ENCODE measurements at regions not wholly inside any gene's neighbourhood (a gene's known extent, or its start where the extent isn't known, plus 50 kb on each side); places are given as distances from the start of the nearest gene placed in this dataset.

DNA sequence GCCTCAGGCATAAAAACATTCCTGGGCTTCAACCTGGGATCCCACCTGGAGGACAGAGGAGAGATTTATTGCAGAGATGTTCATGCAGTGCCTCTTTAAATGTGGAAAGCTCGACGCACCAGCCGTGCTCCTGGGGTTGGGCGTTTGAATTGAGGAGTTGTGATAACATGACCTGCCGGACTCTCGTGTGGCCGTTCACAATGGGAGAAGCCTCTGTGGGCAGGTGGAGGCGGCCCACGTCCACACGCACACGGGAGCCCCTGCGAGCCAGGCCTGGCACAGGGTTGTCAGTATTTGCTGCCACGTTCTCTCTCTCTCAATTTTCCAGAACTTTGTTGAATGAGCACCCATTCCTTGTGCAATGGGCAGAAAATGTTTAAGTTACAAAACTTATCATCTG is 58.3 kb upstream of the PPARA start:
- no peak for DNase-seq

DNA sequence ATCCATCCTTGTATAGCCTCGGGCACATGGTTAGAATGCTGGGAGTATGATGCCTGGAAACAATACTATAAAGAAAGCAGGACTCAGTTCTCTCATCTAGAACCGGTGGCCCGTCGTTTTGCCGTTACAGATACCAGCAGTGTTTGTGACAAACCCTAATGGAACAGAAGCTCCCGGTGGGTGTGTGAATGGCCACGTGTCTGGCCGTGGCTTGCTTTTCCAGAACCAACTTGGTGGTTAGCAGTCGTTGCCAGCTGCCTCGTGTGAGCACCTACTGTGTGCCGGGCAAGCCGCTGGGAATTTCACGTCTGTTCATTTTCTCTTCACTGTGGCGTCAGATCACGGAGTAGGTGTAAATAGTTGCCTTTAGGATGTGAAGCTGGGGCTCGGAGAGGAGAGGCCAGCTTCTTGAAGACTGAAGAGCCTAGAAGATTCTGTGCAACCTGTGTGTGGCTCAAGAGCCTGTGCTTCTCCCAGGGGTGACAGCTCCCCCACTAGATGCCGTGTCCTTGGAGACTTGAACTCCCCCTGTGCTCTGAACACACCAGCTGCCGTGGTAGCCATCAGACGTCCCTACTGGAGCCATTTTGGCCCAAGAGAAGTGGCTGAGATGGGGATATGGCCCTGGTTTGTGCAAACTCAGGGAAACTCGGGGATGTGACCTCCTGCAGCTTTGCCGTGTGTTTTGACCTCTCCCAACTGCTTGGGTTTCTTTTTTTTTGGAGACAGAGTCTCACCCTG is 57.5 kb upstream of the PPARA start:
- no peak for DNase-seq

GRCh38 chr22:46093796-46094195 is 56.5 kb upstream of the PPARA start:
- DNase-seq: no peak

- no peak for DNase-seq
These were observed 55.6 kb upstream of the PPARA start for GRCh38 chr22:46094676-46095075.

- DNase-seq: no peak
These were observed 54.3 kb upstream of the PPARA start for GRCh38 chr22:46096051-46096450.

DNA sequence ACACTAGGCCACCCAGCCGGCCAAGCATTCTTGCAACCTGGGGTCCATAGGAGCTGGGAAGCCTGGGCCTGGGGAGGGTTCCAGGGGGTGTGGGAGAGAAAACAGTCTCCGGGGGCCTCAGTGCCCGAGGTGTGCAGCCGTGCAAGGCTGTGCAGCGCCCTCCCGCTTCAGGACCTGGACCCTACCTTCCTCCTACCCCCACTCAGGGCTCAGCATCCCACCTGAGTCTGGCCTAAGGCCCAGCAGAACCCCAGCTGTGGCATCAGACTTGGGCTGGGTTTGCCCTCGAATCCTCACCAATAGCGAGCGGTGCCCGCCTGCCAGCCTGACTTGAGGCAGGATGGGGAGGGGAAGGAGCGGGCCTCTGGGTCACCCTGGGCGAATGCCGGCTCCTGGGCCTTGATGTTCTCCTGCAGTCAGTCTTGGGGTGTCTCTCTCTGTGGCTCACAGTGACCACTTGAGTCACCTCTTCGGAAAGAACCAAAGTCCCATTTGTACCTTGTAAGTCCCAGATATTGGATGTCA is 53.6 kb upstream of the PPARA start:
- no peak for DNase-seq

GRCh38 chr22:46097268-46097900 is 52.9 kb upstream of the PPARA start:
- DNase-seq: no peak

GRCh38 chr22:46098525-46099475 is 51.5 kb upstream of the PPARA start:
- DNase-seq: no peak

GRCh38 chr22:46099740-46100139 is 50.6 kb upstream of the PPARA start:
- no peak for DNase-seq

DNA sequence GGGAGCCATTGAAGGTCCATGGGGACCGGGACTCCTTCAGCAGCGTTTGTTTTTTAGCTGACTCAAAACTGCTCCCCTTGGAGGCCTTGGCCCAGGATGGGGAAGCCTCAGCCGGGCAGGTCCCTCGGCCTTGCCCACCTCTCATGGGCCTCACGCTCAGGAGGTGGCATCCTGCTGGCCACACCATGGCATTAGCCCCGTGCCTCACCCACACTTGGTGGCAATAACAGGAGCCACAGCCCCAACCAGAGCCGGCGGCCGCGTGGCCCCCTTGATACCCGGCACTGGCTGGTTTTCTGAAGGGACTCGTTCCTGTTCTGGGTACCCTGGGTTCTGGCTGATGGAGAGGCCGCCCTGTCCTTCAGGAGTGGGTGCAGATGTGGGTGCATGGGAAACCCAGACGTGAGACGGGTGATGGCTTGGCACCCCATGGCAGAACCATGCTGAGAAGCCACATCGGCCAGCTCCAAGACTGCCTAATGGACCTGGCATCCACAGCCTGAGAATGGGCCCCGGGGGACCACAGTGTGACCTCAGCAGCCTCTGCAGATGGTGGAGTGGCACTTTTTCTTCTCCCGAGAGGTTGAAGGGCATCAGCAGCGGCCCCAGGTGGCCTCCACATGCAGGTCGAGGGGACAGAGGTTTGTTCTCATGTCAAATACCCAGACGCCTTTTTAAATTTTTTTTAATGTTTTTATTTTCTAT is 49.8 kb upstream of the PPARA start:
- no peak for DNase-seq

Measured in stimulated activated naive CD4-positive, alpha-beta T cell treated with Interleukin-2 at 50 U/mL for 16 hours (primary cell).